HCT116 (cell line): ENCODE measurements at regions not wholly inside any gene's neighbourhood (a gene's known extent, or its start where the extent isn't known, plus 50 kb on each side); places are given as distances from the start of the nearest gene placed in this dataset.

Source experiments
- ATAC-seq: fragments of 200-7000 bp; cut with Tn5 transposase; 2 replicates; pipeline ENCODE4 v1.9.1; 2020; ENCODE audit warnings: mild to moderate bottlenecking, moderate library complexity
- BruUV-seq: library from RNA; stranded (reverse); fragments of 400-500 nt; replicated peaks from 2 replicates; lab custom pipeline; 2021; lab: Mats Ljungman, UMichigan
- CTCF ChIA-PET: fragments of 300-600 bp; sonication (Branson Sonifier 250); formaldehyde crosslinking; loops from one replicate; lab custom pipeline; 2021; ENCODE audit warnings: antibody characterized with exemption; lab: Charles Lee
- POLR2A ChIA-PET: fragments of 300-600, 350-600 bp; sonication (Branson Sonifier 250); formaldehyde crosslinking; loops from one replicate; lab custom pipeline; 2021; ENCODE audit warnings: antibody characterized with exemption; lab: Charles Lee
- RAD21 ChIA-PET, 2 experiments: fragments of 300-600 bp; sonication (Branson Sonifier 250); formaldehyde crosslinking; loops; one replicate each; lab custom pipeline; 2023; ENCODE audit warnings: low total read pairs in 2 of 2; ENCODE audit not compliant: uncharacterized antibody in 2 of 2, unreplicated experiment in 2 of 2, low non-redundant PET in 1 of 2; lab: Charles Lee
- DNase-seq: peaks from one replicate; pipeline ENCODE4 v3.0.0-alpha.2; 2010; ENCODE audit warnings: low read depth, low spot score
- H2AFZ ChIP-seq: fragments of 200-600 bp; shearing (Covaris generic), sonication (generic); 2 replicates; pipeline ENCODE4 v1.6.1; 2017; ENCODE audit warnings: low read depth, mixed run types, mixed read lengths, antibody characterized with exemption, low read length; ENCODE audit not compliant: poor library complexity, severe bottlenecking
- H3K27ac ChIP-seq: 2 replicates; pipeline ENCODE4 v1.5.1; 2012; ENCODE audit warnings: low read depth, low read length
- H3K27me3 ChIP-seq: fragments of 200-600 bp; sonication (generic); 2 replicates; pipeline ENCODE4 v1.6.1; 2016; ENCODE audit warnings: mixed run types, low read length, mixed read lengths; ENCODE audit not compliant: insufficient read depth
- H3K36me3 ChIP-seq, 2 experiments: fragments of 200-500 bp in 1 of 2; fragments of 200-600 bp in 1 of 2; sonication (Bioruptor generic) in 1 of 2; sonication (generic) in 1 of 2; 2 replicates each; pipeline versions ENCODE4 v1.5.1 to v1.6.1; 2014 to 2016; ENCODE audit warnings: low read length in 2 of 2, inconsistent platforms in 1 of 2, mixed read lengths in 1 of 2, mixed run types in 1 of 2; ENCODE audit not compliant: insufficient read depth in 2 of 2, control insufficient read depth in 1 of 2
- H3K4me1 ChIP-seq, 2 experiments: fragments of 200-600 bp in 1 of 2; sonication (generic) in 1 of 2; 2 replicates each; pipeline versions ENCODE4 v1.5.1 to v1.6.1; 2012 to 2017; ENCODE audit warnings: low read length in 2 of 2, inconsistent platforms in 1 of 2, mild to moderate bottlenecking in 1 of 2, mixed read lengths in 1 of 2, mixed run types in 1 of 2, moderate library complexity in 1 of 2; ENCODE audit not compliant: insufficient read depth in 2 of 2, control insufficient read depth in 1 of 2
- H3K4me2 ChIP-seq: fragments of 200-600 bp; sonication (generic); 2 replicates; pipeline ENCODE4 v1.6.1; 2017; ENCODE audit warnings: mixed run types, low read length, mixed read lengths
- H3K4me3 ChIP-seq, 2 experiments: fragments of 200-600 bp in 1 of 2; sonication (generic) in 1 of 2; replicated peaks in 1 of 2; 2 replicates each; pipeline ENCODE4 v1.5.1; 2011 to 2016; ENCODE audit warnings: low read length in 2 of 2, control low read depth in 1 of 2, low read depth in 1 of 2, mild to moderate bottlenecking in 1 of 2, mixed read lengths in 1 of 2, mixed run types in 1 of 2
- H3K79me2 ChIP-seq: fragments of 200-600 bp; sonication (generic); 2 replicates; pipeline ENCODE4 v1.6.1; 2017; ENCODE audit warnings: mild to moderate bottlenecking, mixed run types, low read length, moderate library complexity, mixed read lengths; ENCODE audit not compliant: insufficient read depth
- H3K9ac ChIP-seq: fragments of 200-600 bp; sonication (generic); 2 replicates; pipeline ENCODE4 v1.6.1; 2016; ENCODE audit warnings: low read length, mixed read lengths
- H3K9me2 ChIP-seq: fragments of 200-600 bp; sonication (generic), shearing (Covaris generic); 2 replicates; pipeline ENCODE4 v1.6.1; 2017; ENCODE audit warnings: mixed run types, mild to moderate bottlenecking, moderate library complexity; ENCODE audit not compliant: insufficient read depth
- H3K9me3 ChIP-seq, 2 experiments: fragments of 200-500 bp in 1 of 2; fragments of 200-600 bp in 1 of 2; sonication (Bioruptor generic) in 1 of 2; sonication (generic) in 1 of 2; 2 replicates each; pipeline ENCODE4 v1.6.1; 2014 to 2017; ENCODE audit warnings: low read length in 2 of 2, mixed read lengths in 2 of 2, inconsistent platforms in 1 of 2, low read depth in 1 of 2, mild to moderate bottlenecking in 1 of 2, mixed run types in 1 of 2, moderate library complexity in 1 of 2; ENCODE audit not compliant: control insufficient read depth in 1 of 2, insufficient read depth in 1 of 2
- H4K20me1 ChIP-seq: fragments of 200-600 bp; sonication (generic), shearing (Covaris generic); 2 replicates; pipeline ENCODE4 v1.6.1; 2017; ENCODE audit warnings: mixed run types, mild to moderate bottlenecking, moderate library complexity; ENCODE audit not compliant: insufficient read depth
- CBX3 ChIP-seq: IDR thresholded peaks from 2 replicates; pipeline ENCODE4 v1.6.1; 2012; ENCODE audit warnings: low read depth
- CEBPB ChIP-seq: IDR thresholded peaks from 2 replicates; pipeline ENCODE4 v1.6.1; 2012; ENCODE audit warnings: low read depth
- FOSL1 ChIP-seq: IDR thresholded peaks from 2 replicates; pipeline ENCODE4 v1.6.1; 2012; ENCODE audit warnings: low read depth
- JUND ChIP-seq: IDR thresholded peaks from 2 replicates; pipeline ENCODE4 v1.6.1; 2012
- RAD21 ChIP-seq: IDR thresholded peaks from 2 replicates; pipeline ENCODE4 v1.6.1; 2012; ENCODE audit warnings: low read depth, mild to moderate bottlenecking
- REST ChIP-seq: IDR thresholded peaks from 2 replicates; pipeline ENCODE4 v1.6.1; 2012; ENCODE audit warnings: low read depth
- SRF ChIP-seq: IDR thresholded peaks from 2 replicates; pipeline ENCODE4 v1.6.1; 2012; ENCODE audit warnings: low read depth
- ZNF274 ChIP-seq: fragments of 200-500 bp; sonication (Bioruptor generic); IDR thresholded peaks from 2 replicates; pipeline ENCODE4 v1.6.1; 2014; ENCODE audit warnings: mild to moderate bottlenecking, low read depth, low read length, inconsistent platforms
- intact Hi-C: fragments of 100-400 bp; cut with micrococcal nuclease; formaldehyde crosslinking; loops from 2 replicates; pipeline ENCODE4 v1.10.0; 2022
- TF ChIP-seq, protein P1 (sequence below): IDR thresholded peaks from 2 replicates; pipeline ENCODE4 v1.6.1; 2012

- no peak for TF ChIP-seq ZNF274
- TF ChIP-seq SRF = no peak
- no peak for TF ChIP-seq RAD21
- TF ChIP-seq REST = no peak
- TF ChIP-seq JUND = no peak
- no peak for TF ChIP-seq CBX3
These were observed 336.5 kb downstream of the FOXO1 start (continued) for GRCh38 chr13:40329781-40330485.

GRCh38 chr13:40330950-40331349 is 335.5 kb downstream of the FOXO1 start:
- TF ChIP-seq FOSL1 = peak; percentile 51; the same call in 1 of the 2 replicates
- TF ChIP-seq, protein P1, sequence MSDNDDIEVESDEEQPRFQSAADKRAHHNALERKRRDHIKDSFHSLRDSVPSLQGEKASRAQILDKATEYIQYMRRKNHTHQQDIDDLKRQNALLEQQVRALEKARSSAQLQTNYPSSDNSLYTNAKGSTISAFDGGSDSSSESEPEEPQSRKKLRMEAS = 0 out of 2 replicates have a peak, but pooled peaks have one; percentile 17
- TF ChIP-seq CEBPB = no peak
- peak; percentile 31; the same call in 1 of the 2 replicates for TF ChIP-seq JUND
- intact Hi-C loops = no loop called here

More at GRCh38 chr13:40330950-40331349, 335.5 kb downstream of the FOXO1 start:
- Histone ChIP-seq H2AFZ (no peak overlapping the region), H3K4me2 (peak overlapping the region; percentile 27; the same call in 1 of the 2 replicates), H3K36me3 (no peaks in the 10 kb centered on the region), H3K4me3 (no peak overlapping the region), H4K20me1 (no peaks in the 10 kb centered on the region), H3K27me3 (no peaks in the 10 kb centered on the region), H3K9me2 (no peaks in the 10 kb centered on the region), H3K9me3 (no peaks in the 10 kb centered on the region), H3K4me1 (peaks cover 0 to 16% of the 10 kb centered on the region in 2 experiments; a peak in 2 of 4 replicates), H3K9ac (no peak overlapping the region), H3K79me2 (no peaks in the 10 kb centered on the region), H3K27ac (no peak overlapping the region)
- BruUV-seq = no TSS peak
- no peak for ATAC-seq
- RAD21 ChIA-PET = no interaction called here
- CTCF ChIA-PET = no interaction called here
- POLR2A ChIA-PET = no interaction called here
- no peak for DNase-seq
